ENCODE measurements at regions not wholly inside any gene's neighbourhood (a gene's known extent, or its start where the extent isn't known, plus 50 kb on each side); places are given as distances from the start of the nearest gene placed in this dataset.

GRCh38 chr6:140108167-140108566, 733.7 kb upstream of the CITED2 start:
- DNase-seq (ENCODE audit: low read depth), result no peak

DNA sequence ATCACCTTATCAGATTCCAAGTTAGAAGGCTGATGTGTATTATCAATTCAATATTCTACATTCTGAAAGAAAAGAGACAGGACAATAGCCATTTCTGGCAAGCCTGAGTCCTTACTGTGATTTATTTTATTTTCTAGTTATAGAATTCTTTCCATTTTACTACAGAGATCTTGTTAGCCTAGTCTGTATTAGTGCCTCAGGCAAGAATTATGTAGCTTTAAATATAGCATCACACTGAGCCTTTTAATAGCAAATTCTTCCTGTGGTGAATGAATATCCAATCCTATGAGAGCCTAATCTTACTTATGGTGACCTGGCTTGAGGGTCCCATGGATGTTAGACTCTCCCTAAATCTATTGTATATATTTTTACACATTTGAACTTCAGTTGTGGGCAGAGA, 732.8 kb upstream of the CITED2 start:
- DNase-seq (ENCODE audit: low read depth), result no peak

- no peak for DNase-seq (ENCODE audit: low read depth)
Observed at GRCh38 chr6:140105857-140106256, 731.4 kb upstream of the CITED2 start.

GRCh38 chr6:140105241-140105640, 730.8 kb upstream of the CITED2 start:
- DNase-seq (ENCODE audit: low read depth), result no peak

GRCh38 chr6:140101818-140102217, 727.4 kb upstream of the CITED2 start:
- DNase-seq (ENCODE audit: low read depth), result no peak

DNA sequence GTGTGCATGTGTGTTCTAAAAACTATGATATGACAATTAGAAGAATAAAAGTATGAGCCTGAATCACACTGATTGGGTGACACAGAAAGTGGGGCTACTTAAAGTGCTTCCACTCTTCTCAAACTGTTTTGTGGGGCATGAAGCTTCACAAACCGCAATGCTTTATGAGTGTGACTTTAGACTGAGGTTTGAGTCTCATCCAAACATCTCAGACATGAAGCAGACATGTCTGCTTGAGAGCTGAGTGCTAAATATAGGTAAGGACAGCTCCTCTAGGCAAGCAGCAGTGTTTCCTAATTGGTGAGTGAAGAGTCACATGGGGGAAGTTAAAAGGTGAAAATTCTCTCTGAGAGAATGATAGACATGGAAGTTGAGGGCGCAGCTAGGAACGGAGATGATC, 726.9 kb upstream of the CITED2 start:
- no peak for DNase-seq (ENCODE audit: low read depth)

- no peak for DNase-seq (ENCODE audit: low read depth)
Observed at GRCh38 chr6:140095532-140095931, 721.1 kb upstream of the CITED2 start.

DNA sequence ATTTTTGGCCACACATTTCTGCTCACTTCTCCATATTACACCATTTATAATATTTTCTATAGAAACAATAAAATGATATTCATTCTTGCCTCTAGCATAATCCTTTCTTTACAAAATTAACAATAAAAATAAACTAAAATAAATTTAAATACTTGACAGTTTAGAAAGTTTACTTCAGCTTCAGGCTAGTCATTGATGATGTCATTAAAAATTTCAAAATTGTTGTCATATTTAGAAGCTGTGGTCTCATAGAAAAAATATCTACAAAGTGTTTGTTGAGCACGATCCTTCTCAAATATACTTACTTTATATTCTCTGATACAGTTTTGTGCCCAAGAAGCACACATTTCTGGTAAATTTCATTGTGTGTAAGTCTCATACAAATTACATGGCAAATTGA, 717.4 kb upstream of the CITED2 start:
- no peak for DNase-seq (ENCODE audit: low read depth)

- no peak for DNase-seq (ENCODE audit: low read depth)
Observed at GRCh38 chr6:140090871-140091270, 716.4 kb upstream of the CITED2 start.

DNA sequence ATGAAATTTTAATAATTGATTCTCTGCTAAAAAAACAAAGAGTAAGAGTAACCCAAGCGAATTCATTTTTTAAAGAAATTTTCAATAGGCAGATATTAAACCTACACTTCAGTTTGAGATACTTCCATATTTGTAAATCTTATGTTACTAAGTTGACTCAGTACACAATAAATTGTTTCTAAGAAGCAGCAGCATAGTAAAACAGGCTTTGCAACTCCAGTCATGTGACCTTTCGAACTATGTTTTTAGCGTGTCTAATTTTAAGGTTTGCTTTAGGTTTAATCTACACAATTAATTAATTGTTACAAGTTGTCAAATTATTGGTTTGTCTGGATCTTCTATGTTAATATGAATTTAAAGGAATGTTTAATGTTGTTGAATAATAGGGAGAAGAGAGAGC, 708.9 kb upstream of the CITED2 start:
- no peak for DNase-seq (ENCODE audit: low read depth)

GRCh38 chr6:140082867-140083297, 708.4 kb upstream of the CITED2 start:
- DNase-seq (ENCODE audit: low read depth), result no peak

DNA sequence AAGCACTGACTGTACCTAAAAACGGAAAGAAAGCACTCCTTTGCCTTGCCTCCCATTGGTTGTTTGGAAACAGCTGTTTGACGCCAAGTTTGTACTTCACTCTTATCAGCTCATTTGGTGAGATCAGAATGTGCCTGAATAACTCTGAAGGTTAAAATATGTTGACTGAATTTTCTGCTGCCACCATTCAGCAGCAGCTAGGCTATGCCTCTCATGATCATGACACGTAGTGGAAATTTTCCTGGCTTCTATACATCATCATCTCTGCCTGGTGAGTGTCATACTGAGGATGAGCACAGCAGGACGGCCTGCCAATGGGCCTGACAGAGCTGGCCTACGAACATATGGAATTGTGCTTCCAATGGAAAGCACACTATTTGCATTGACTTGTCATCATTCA, 704.9 kb upstream of the CITED2 start:
- no peak for DNase-seq (ENCODE audit: low read depth)

DNA sequence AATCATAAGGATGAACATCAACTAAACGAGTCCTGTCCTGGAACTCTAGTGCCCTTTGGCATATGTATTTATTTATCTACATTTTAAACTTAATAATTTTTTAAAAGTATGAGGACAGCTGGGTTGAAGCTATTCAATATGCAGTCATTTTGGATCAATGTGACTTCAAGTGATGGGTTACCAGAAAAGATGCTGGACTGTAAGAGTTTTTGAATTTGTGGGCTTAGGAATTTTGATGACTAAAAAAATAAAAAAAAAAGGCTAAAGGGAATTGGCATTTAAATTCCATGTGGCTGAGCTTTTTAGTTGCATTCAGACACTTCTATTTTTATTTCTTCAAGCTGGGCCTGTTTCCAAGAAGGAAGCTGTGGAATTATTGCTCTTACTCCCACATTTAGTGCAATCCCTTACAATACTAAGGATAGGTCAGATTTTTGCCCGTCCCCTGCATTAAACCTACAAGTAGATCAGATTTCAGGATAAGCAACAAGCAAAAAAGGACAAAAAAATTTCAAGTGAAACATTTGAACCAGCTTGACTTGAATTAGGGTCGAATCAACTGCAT, 704.2 kb upstream of the CITED2 start:
- no peak for DNase-seq (ENCODE audit: low read depth)

DNA sequence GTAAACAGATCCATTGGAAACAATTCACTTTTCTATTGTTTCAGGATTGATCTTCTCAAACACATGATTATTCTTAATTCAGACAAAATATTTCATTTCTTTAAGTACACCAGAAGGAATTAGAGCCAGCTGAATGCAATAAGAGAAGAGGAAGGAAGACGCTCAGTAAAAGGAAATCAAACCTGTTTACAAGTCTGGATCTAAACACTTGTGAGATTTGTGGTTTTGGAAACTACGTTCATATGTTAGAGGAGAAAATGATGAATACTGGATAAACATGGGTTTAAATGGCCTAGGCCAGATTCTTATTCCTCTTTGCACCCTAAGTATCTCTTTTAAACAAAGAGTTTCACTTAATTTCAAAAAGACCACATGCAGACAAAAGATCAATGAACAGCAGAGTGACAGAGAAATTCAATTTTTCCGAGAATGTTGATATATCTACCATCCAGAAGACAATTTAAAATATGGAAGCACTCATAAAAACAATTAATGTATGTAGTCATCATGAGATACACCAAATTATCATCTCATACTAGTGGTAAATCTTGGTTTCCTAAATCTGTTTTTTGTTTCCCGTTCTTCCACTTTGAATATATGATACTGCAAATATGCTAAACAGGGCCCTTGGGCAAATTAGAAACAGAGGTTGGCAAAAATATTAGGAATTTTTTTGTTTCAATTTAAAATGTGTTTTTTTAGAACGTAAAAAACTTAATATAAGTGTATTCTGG, 703.5 kb upstream of the CITED2 start:
- no peak for DNase-seq (ENCODE audit: low read depth)

DNA sequence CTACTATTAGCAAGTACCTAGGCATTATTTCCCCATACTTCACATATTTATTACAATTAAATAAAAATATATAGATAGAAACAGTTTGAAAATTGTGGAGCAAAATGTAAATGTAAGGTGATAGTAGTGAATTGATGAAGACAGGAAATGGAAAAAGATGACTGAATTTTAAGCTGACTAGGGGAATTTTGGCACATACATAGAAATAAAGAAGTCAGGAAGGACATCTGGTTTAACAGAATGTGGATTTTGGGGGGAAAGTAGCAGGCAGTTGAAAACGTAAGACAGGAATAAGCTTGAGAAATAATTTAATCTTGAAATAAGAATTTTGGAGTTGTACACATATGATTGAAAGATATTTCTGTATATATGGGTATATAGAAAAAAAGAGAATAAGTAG, 701.7 kb upstream of the CITED2 start:
- DNase-seq (ENCODE audit: low read depth), result no peak

GRCh38 chr6:140073456-140073855, 699.0 kb upstream of the CITED2 start:
- DNase-seq (ENCODE audit: low read depth), result no peak

GRCh38 chr6:140071601-140072062, 697.2 kb upstream of the CITED2 start:
- DNase-seq (ENCODE audit: low read depth), result no peak

- no peak for DNase-seq (ENCODE audit: low read depth)
Observed at GRCh38 chr6:140070846-140071473, 696.5 kb upstream of the CITED2 start.

GRCh38 chr6:140069576-140069975, 695.1 kb upstream of the CITED2 start:
- DNase-seq (ENCODE audit: low read depth), result no peak

DNA sequence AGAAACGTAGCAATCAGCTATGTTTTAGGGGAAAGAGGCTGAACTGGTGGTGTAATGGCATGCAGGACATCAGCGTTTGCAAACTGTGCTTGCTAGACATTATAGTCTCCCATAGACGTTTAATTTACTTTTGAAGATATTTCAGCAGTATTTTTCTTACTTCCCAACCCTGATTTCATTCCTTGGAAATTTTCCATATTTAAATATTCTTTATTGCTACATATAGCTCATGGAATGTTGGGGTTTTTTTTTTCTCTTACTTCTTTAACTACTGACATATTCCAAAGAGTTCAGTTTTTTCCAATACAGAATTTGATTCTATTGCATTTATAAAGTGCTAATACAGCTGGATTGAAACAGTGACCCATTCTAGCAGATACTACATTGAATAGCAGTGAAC, 694.4 kb upstream of the CITED2 start:
- DNase-seq (ENCODE audit: low read depth), result no peak

GRCh38 chr6:140064366-140064765, 689.9 kb upstream of the CITED2 start:
- DNase-seq (ENCODE audit: low read depth), result no peak

DNA sequence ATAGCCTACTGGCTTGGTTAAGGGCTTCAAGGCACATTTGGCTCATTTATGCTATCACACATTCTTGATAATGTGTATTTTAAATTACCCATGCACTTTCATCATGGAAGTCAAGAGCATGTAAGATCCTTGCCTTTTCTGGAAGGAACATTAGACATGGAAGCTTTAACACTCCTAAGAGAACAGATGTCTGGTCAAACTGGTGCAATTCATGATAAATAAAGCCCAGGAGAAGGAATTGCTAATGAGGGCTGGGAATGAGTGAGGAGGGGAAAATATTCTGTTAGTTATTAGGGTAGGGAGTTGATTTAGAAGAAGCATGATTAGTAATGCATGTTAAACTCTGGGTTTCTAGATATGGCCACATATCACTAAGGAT, 688.6 kb upstream of the CITED2 start:
- no peak for DNase-seq (ENCODE audit: low read depth)
